ENCODE measurements at regions not wholly inside any gene's neighbourhood (a gene's known extent, or its start where the extent isn't known, plus 50 kb on each side); places are given as distances from the start of the nearest gene placed in this dataset.

DNA sequence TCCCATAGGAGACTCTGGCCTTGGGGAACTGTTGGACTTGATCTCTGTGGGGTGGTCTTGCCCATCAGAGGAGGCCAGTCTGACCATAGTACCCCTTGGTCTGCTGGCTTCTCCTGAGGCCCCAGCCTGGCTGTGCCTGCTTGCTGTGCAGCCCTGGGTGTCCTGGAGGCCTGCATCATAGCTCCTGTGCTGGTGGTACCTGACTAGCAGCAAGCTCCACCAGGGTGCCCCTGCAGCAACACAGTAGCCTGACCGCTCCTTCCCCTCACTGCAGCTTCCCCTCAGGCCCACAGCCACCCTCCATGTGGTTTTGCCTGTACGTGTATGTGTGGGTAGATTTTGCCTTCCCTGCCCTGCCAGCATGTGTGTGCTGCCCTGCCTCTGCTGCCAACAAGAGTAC lies 85.6 kb upstream of the TTC14 start:
- no peaks in the 10 kb centered on the region for H3K9me3 ChIP-seq
- FAIRE-seq (no peak), ATAC-seq (no peak), DNase-seq (peak in 2 of 6 donors; percentile 45 to 46)
- no peaks in the 10 kb centered on the region for H3K27me3 ChIP-seq
- no peak overlapping the region for H3K27ac ChIP-seq
- WGBS, 2 donors: 91 to 95% methylated on average over 2 of the region's 2 CpGs
- H3K4me3 ChIP-seq: no peak overlapping the region
- no peak for TF ChIP-seq CTCF (IDR thresholded peaks at IDR 0.05)
- H3K4me1 ChIP-seq: no peaks in the 10 kb centered on the region
- intact Hi-C loops (cut with DNase I): no loop called here
- no peaks in the 10 kb centered on the region for H3K36me3 ChIP-seq

- Histone ChIP-seq H3K9me3 (no peaks in the 10 kb centered on the region), H3K27me3 (no peaks in the 10 kb centered on the region), H3K36me3 (no peaks in the 10 kb centered on the region), H3K4me1 (peaks cover 0 to 6% (median 4%) of the 10 kb centered on the region in 3 donors), H3K27ac (peak overlapping the region in 2 of 4 donors; percentile 13 to 60), H3K4me3 (no peak overlapping the region)
- ATAC-seq: peak; percentile 91 to 98 (median 94)
- intact Hi-C loops (cut with DNase I): no loop called here
- TF ChIP-seq CTCF (IDR thresholded peaks at IDR 0.05): no peak
- DNase-seq: peak in 3 of 6 donors; percentile 51 to 59 (median 55)
- FAIRE-seq: no peak
- WGBS, 2 donors: 38 to 48% methylated on average over 3 of the region's 3 CpGs
Observed at GRCh38 chr3:180523040-180523439, 78.9 kb upstream of the TTC14 start.

- Histone ChIP-seq H3K9me3 (no peaks in the 10 kb centered on the region), H3K4me3 (no peak overlapping the region), H3K36me3 (no peaks in the 10 kb centered on the region), H3K27ac (no peak overlapping the region), H3K4me1 (peaks cover 0 to 5% (median 0%) of the 10 kb centered on the region in 3 donors), H3K27me3 (no peaks in the 10 kb centered on the region)
- intact Hi-C loops (cut with DNase I): no loop called here
- FAIRE-seq (no peak), DNase-seq (peak in 1 of 6 donors; percentile 18), ATAC-seq (peak; percentile 51 to 87 (median 64))
- TF ChIP-seq CTCF (IDR thresholded peaks at IDR 0.05): no peak
- 7 to 21% methylated on average over 1 of the region's 1 CpG for WGBS, 2 donors
Observed at GRCh38 chr3:180528843-180529242, 73.1 kb upstream of the TTC14 start.

- Histone ChIP-seq H3K4me1 (peaks cover 0 to 5% (median 0%) of the 10 kb centered on the region in 3 donors), H3K36me3 (no peaks in the 10 kb centered on the region), H3K4me3 (no peak overlapping the region), H3K27me3 (no peaks in the 10 kb centered on the region), H3K9me3 (no peaks in the 10 kb centered on the region), H3K27ac (no peak overlapping the region)
- ATAC-seq: peak; percentile 52 to 81 (median 76)
- peak in 4 of 6 donors; percentile 23 to 37 (median 29) for DNase-seq
- 45 to 47% methylated on average over 5 of the region's 5 CpGs for WGBS, 2 donors
- no peak for FAIRE-seq
- no peak for TF ChIP-seq CTCF (IDR thresholded peaks at IDR 0.05)
- intact Hi-C loops (cut with DNase I): no loop called here
Observed at GRCh38 chr3:180529778-180530177, 72.2 kb upstream of the TTC14 start.

GRCh38 chr3:180530276-180530675 lies 71.7 kb upstream of the TTC14 start:
- ATAC-seq (no peak), FAIRE-seq (peak; percentile 26)
- intact Hi-C loops (cut with DNase I): no loop called here

More at GRCh38 chr3:180530276-180530675, 71.7 kb upstream of the TTC14 start:
- no peak for DNase-seq
- no peak overlapping the region for H3K27ac ChIP-seq
- H3K4me3 ChIP-seq: no peak overlapping the region
- peaks cover 0 to 5% (median 0%) of the 10 kb centered on the region in 3 donors for H3K4me1 ChIP-seq
- no peaks in the 10 kb centered on the region for H3K36me3 ChIP-seq
- H3K9me3 ChIP-seq: no peaks in the 10 kb centered on the region
- TF ChIP-seq CTCF (IDR thresholded peaks at IDR 0.05): no peak
- H3K27me3 ChIP-seq: no peaks in the 10 kb centered on the region
